Astrocyte (in vitro differentiated cells and primary cell): ENCODE measurements at regions not wholly inside any gene's neighbourhood (a gene's known extent, or its start where the extent isn't known, plus 50 kb on each side); places are given as distances from the start of the nearest gene placed in this dataset.

Experiments
- DNase-seq: peaks from one replicate; pipeline ENCODE4 v3.0.0-alpha.2; 2010; ENCODE audit warnings: low read depth
- FAIRE-seq: peaks from 2 replicates; lab custom pipeline; 2011; peaks lifted over from hg19 to GRCh38; lab: Jason Lieb, UNC
- H2AFZ ChIP-seq: 2 replicates; pipeline ENCODE4 v1.6.0; 2012; ENCODE audit warnings: low read depth, low read length, inconsistent platforms
- H3K27ac ChIP-seq: 2 replicates; pipeline ENCODE4 v1.5.1; 2011; ENCODE audit warnings: low read depth, low read length, inconsistent platforms
- H3K27me3 ChIP-seq: 2 replicates; pipeline ENCODE4 v1.6.0; 2011; ENCODE audit warnings: low read length, inconsistent platforms; ENCODE audit not compliant: insufficient read depth
- H3K36me3 ChIP-seq: 2 replicates; pipeline ENCODE4 v1.5.1; 2011; ENCODE audit warnings: low read length, inconsistent platforms; ENCODE audit not compliant: insufficient read depth
- H3K4me1 ChIP-seq: 2 replicates; pipeline ENCODE4 v1.5.1; 2011; ENCODE audit warnings: low read length, inconsistent platforms; ENCODE audit not compliant: insufficient read depth
- H3K4me2 ChIP-seq: 2 replicates; pipeline ENCODE4 v1.6.0; 2012; ENCODE audit warnings: low read length, inconsistent platforms
- H3K4me3 ChIP-seq: 2 replicates; pipeline ENCODE4 v1.5.1; 2011; ENCODE audit warnings: low read depth, mild to moderate bottlenecking, low read length, inconsistent platforms; ENCODE audit not compliant: insufficient read depth
- H3K79me2 ChIP-seq: 2 replicates; pipeline ENCODE4 v1.6.0; 2012; ENCODE audit warnings: mild to moderate bottlenecking, low read length, inconsistent platforms; ENCODE audit not compliant: insufficient read depth
- H3K9ac ChIP-seq: 2 replicates; pipeline ENCODE4 v1.6.0; 2012; ENCODE audit warnings: mild to moderate bottlenecking, low read length, inconsistent platforms
- H3K9me3 ChIP-seq: 2 replicates; pipeline ENCODE4 v1.5.1; 2012; ENCODE audit warnings: low read depth, mild to moderate bottlenecking, low read length, inconsistent platforms; ENCODE audit not compliant: insufficient read depth
- H4K20me1 ChIP-seq: 2 replicates; pipeline ENCODE4 v1.6.0; 2012; ENCODE audit warnings: low read length, inconsistent platforms; ENCODE audit not compliant: insufficient read depth
- H3K27ac Mint-ChIP-seq: one replicate; pipeline ENCODE4 v1.8.0; 2021; ENCODE audit warnings: mild to moderate bottlenecking, mixed read lengths; ENCODE audit not compliant: unreplicated experiment
- H3K27me3 Mint-ChIP-seq: one replicate; pipeline ENCODE4 v1.8.0; 2021; ENCODE audit warnings: low read depth, mixed read lengths; ENCODE audit not compliant: unreplicated experiment
- H3K36me3 Mint-ChIP-seq: one replicate; pipeline ENCODE4 v1.8.0; 2021; ENCODE audit warnings: low read depth, mixed read lengths; ENCODE audit not compliant: unreplicated experiment
- H3K4me1 Mint-ChIP-seq: one replicate; pipeline ENCODE4 v1.8.0; 2021; ENCODE audit warnings: low read depth, mixed read lengths; ENCODE audit not compliant: unreplicated experiment
- H3K4me3 Mint-ChIP-seq: one replicate; pipeline ENCODE4 v1.8.0; 2021; ENCODE audit warnings: mild to moderate bottlenecking, moderate library complexity, mixed read lengths; ENCODE audit not compliant: unreplicated experiment
- H3K9me3 Mint-ChIP-seq: one replicate; pipeline ENCODE4 v1.8.0; 2021; ENCODE audit warnings: mild to moderate bottlenecking, mixed read lengths; ENCODE audit not compliant: unreplicated experiment
- CTCF ChIP-seq: IDR thresholded peaks from 2 replicates; pipeline ENCODE4 v1.5.1; 2011; ENCODE audit warnings: low read depth, mild to moderate bottlenecking, inconsistent platforms, low read length, moderate library complexity; ENCODE audit not compliant: insufficient read depth
- EZH2 ChIP-seq: IDR thresholded peaks from 2 replicates; pipeline ENCODE4 v1.6.1; 2012; ENCODE audit warnings: mild to moderate bottlenecking, low read length, inconsistent platforms; ENCODE audit not compliant: insufficient read depth

- no peaks in the 10 kb centered on the region for H4K20me1 ChIP-seq
- Mint-ChIP-seq H3K4me1 (no peaks in the 10 kb centered on the region), H3K36me3 (no peaks in the 10 kb centered on the region), H3K9me3 (peaks cover 2% of the 10 kb centered on the region), H3K4me3 (no peak overlapping the region), H3K27me3 (peaks cover 7% of the 10 kb centered on the region), H3K27ac (no peak overlapping the region)
- no peak overlapping the region for H3K4me3 ChIP-seq
- H3K4me2 ChIP-seq: no peak overlapping the region
- H3K79me2 ChIP-seq: no peaks in the 10 kb centered on the region
- no peaks in the 10 kb centered on the region for H3K27me3 ChIP-seq
- no peaks in the 10 kb centered on the region for H3K36me3 ChIP-seq
- no peaks in the 10 kb centered on the region for H3K4me1 ChIP-seq
- DNase-seq (no peak), FAIRE-seq (no peak)
- H3K9ac ChIP-seq: no peak overlapping the region
- H3K9me3 ChIP-seq: no peaks in the 10 kb centered on the region
- TF ChIP-seq EZH2 (no peak), CTCF (no peak)
- no peak overlapping the region for H3K27ac ChIP-seq
- no peak overlapping the region for H2AFZ ChIP-seq
Measured at GRCh38 chr20:24729896-24730605, 219.0 kb upstream of the CST7 start.

GRCh38 chr20:24730750-24731149 lies 218.3 kb upstream of the CST7 start:
- peaks cover 2% of the 10 kb centered on the region for H3K9me3 Mint-ChIP-seq
- H3K79me2 ChIP-seq: no peaks in the 10 kb centered on the region
- no peak overlapping the region for H3K4me3 Mint-ChIP-seq
- TF ChIP-seq EZH2 (no peak), CTCF (no peak)
- H3K9me3 ChIP-seq: no peaks in the 10 kb centered on the region
- no peak overlapping the region for H3K27ac ChIP-seq
- peaks cover 7% of the 10 kb centered on the region for H3K27me3 Mint-ChIP-seq
- no peak overlapping the region for H3K4me3 ChIP-seq
- no peak overlapping the region for H3K4me2 ChIP-seq
- H3K4me1 Mint-ChIP-seq: no peaks in the 10 kb centered on the region
- no peak overlapping the region for H3K27ac Mint-ChIP-seq
- H3K36me3 ChIP-seq: no peaks in the 10 kb centered on the region
- no peaks in the 10 kb centered on the region for H4K20me1 ChIP-seq
- no peaks in the 10 kb centered on the region for H3K4me1 ChIP-seq
- DNase-seq (no peak), FAIRE-seq (no peak)
- no peaks in the 10 kb centered on the region for H3K27me3 ChIP-seq
- no peak overlapping the region for H3K9ac ChIP-seq
- no peak overlapping the region for H2AFZ ChIP-seq
- H3K36me3 Mint-ChIP-seq: no peaks in the 10 kb centered on the region

GRCh38 chr20:24731312-24731711 lies 217.8 kb upstream of the CST7 start:
- Histone ChIP-seq H4K20me1 (no peaks in the 10 kb centered on the region), H3K27me3 (no peaks in the 10 kb centered on the region), H3K9me3 (no peaks in the 10 kb centered on the region), H3K36me3 (no peaks in the 10 kb centered on the region), H3K79me2 (no peaks in the 10 kb centered on the region), H3K4me3 (no peak overlapping the region), H3K4me2 (no peak overlapping the region), H3K27ac (no peak overlapping the region), H3K4me1 (peaks cover 3% of the 10 kb centered on the region), H3K9ac (no peak overlapping the region), H2AFZ (no peak overlapping the region)
- DNase-seq (no peak), FAIRE-seq (no peak)
- H3K27ac Mint-ChIP-seq: no peak overlapping the region
- no peak overlapping the region for H3K4me3 Mint-ChIP-seq
- peaks cover 7% of the 10 kb centered on the region for H3K27me3 Mint-ChIP-seq
- no peaks in the 10 kb centered on the region for H3K36me3 Mint-ChIP-seq
- peaks cover 2% of the 10 kb centered on the region for H3K9me3 Mint-ChIP-seq
- TF ChIP-seq EZH2 (no peak), CTCF (no peak)
- H3K4me1 Mint-ChIP-seq: no peaks in the 10 kb centered on the region
